Common myeloid progenitor, CD34-positive (primary cell): ENCODE measurements at regions not wholly inside any gene's neighbourhood (a gene's known extent, or its start where the extent isn't known, plus 50 kb on each side); places are given as distances from the start of the nearest gene placed in this dataset.

Experiments
- CTCF ChIA-PET: fragments of 350-600 bp; sonication (Branson Sonifier 250); formaldehyde crosslinking; loops from one replicate; lab custom pipeline; 2021; ENCODE audit warnings: antibody characterized with exemption; lab: Charles Lee
- POLR2A ChIA-PET: fragments of 350-600 bp; sonication (Branson Sonifier 250); formaldehyde crosslinking; loops from one replicate; lab custom pipeline; 2021; ENCODE audit warnings: antibody characterized with exemption; lab: Charles Lee
- DNase-seq, 3 donors: peaks; one replicate each; pipeline versions ENCODE4 v3.0.0 to v3.0.0-alpha.2; 2013
- H3K27ac ChIP-seq, 2 experiments: 1 replicate in 1 of 2; 2 replicates in 1 of 2; pipeline ENCODE4 v1.7.0; 2013; ENCODE audit warnings: inconsistent platforms in 2 of 2, low read length in 2 of 2, mild to moderate bottlenecking in 2 of 2, low read depth in 1 of 2, moderate library complexity in 1 of 2; ENCODE audit not compliant: severe bottlenecking in 2 of 2, insufficient read depth in 1 of 2, poor library complexity in 1 of 2
- H3K27me3 ChIP-seq, 5 experiments: replicated peaks in 2 of 5; 1 replicate in 3 of 5; 2 replicates in 2 of 5; pipeline versions ENCODE4 v1.6.1 to v1.7.0; 2013; ENCODE audit warnings: low read length in 4 of 5, mild to moderate bottlenecking in 2 of 5, moderate library complexity in 2 of 5, inconsistent platforms in 1 of 5; ENCODE audit not compliant: insufficient read depth in 5 of 5, control insufficient read depth in 4 of 5
- H3K36me3 ChIP-seq, 4 experiments: 1 replicate in 2 of 4; 2 replicates in 2 of 4; pipeline versions ENCODE4 v1.6.1 to v1.7.0; 2013; ENCODE audit warnings: low read length in 3 of 4, control low read depth in 1 of 4, mild to moderate bottlenecking in 1 of 4; ENCODE audit not compliant: control insufficient read depth in 4 of 4, insufficient read depth in 4 of 4
- H3K4me1 ChIP-seq, 4 experiments: 1 replicate in 3 of 4; 2 replicates in 1 of 4; pipeline versions ENCODE4 v1.6.1 to v1.7.1; 2013; ENCODE audit warnings: low read length in 3 of 4, mild to moderate bottlenecking in 3 of 4, control low read depth in 1 of 4, inconsistent platforms in 1 of 4, moderate library complexity in 1 of 4; ENCODE audit not compliant: control insufficient read depth in 4 of 4, insufficient read depth in 4 of 4; ENCODE audit errors: control extremely low read depth in 1 of 4
- H3K4me3 ChIP-seq, 7 experiments: 1 replicate in 4 of 7; 2 replicates in 3 of 7; pipeline versions ENCODE4 v1.5.1 to v1.7.0; 2013; ENCODE audit warnings: mild to moderate bottlenecking in 7 of 7, low read length in 6 of 7, moderate library complexity in 6 of 7, inconsistent platforms in 2 of 7, low read depth in 2 of 7, control low read depth in 1 of 7; ENCODE audit not compliant: insufficient read depth in 4 of 7, control insufficient read depth in 1 of 7; ENCODE audit errors: extremely low read depth in 1 of 7
- H3K9me3 ChIP-seq, 5 experiments: 1 replicate in 4 of 5; 2 replicates in 1 of 5; pipeline versions ENCODE4 v1.6.1 to v1.7.1; 2013; ENCODE audit warnings: low read length in 4 of 5, mild to moderate bottlenecking in 2 of 5, inconsistent platforms in 1 of 5, low read depth in 1 of 5, moderate library complexity in 1 of 5; ENCODE audit not compliant: control insufficient read depth in 4 of 5, insufficient read depth in 2 of 5; ENCODE audit errors: control extremely low read depth in 1 of 5
- WGBS: methylation state at CpG from one replicate; pipeline ENCODE4 v1.1.5; 2013; ENCODE audit not compliant: insufficient coverage; 5-methylcytosine and 5-hydroxymethylcytosine counted together

GRCh38 chr14:29150659-29151058 lies 384.1 kb downstream of the FOXG1 start:
- 96% methylated on average over 10 of the region's 10 CpGs for WGBS
- CTCF ChIA-PET, result no interaction called here
- DNase-seq, result no peak
- Histone ChIP-seq H3K4me1 (no peaks in the 10 kb centered on the region), H3K4me3 (no peak overlapping the region), H3K36me3 (no peaks in the 10 kb centered on the region), H3K9me3 (no peaks in the 10 kb centered on the region), H3K27me3 (no peaks in the 10 kb centered on the region), H3K27ac (no peak overlapping the region)
- POLR2A ChIA-PET, result no interaction called here

GRCh38 chr14:29156096-29156495 lies 389.5 kb downstream of the FOXG1 start:
- H3K4me1 ChIP-seq, result no peaks in the 10 kb centered on the region
- no peak for DNase-seq
- H3K9me3 ChIP-seq, result no peaks in the 10 kb centered on the region
- ChIA-PET POLR2A (no interaction called here), CTCF (no interaction called here)
- no peaks in the 10 kb centered on the region for H3K27me3 ChIP-seq
- H3K36me3 ChIP-seq, result no peaks in the 10 kb centered on the region
- H3K27ac ChIP-seq, result no peak overlapping the region
- no peak overlapping the region for H3K4me3 ChIP-seq

- ChIA-PET POLR2A (no interaction called here), CTCF (no interaction called here)
- H3K4me3 ChIP-seq, result no peak overlapping the region
- H3K4me1 ChIP-seq, result no peaks in the 10 kb centered on the region
- H3K36me3 ChIP-seq, result no peaks in the 10 kb centered on the region
- no peaks in the 10 kb centered on the region for H3K27me3 ChIP-seq
- no peak for DNase-seq
- H3K9me3 ChIP-seq, result no peaks in the 10 kb centered on the region
- H3K27ac ChIP-seq, result no peak overlapping the region
- WGBS, result 100% methylated on average over 1 of the region's 4 CpGs
Observed at GRCh38 chr14:29161593-29161992, 395.0 kb downstream of the FOXG1 start.

GRCh38 chr14:29163109-29163508 lies 396.5 kb downstream of the FOXG1 start:
- POLR2A ChIA-PET, result no interaction called here
- Histone ChIP-seq H3K9me3 (no peaks in the 10 kb centered on the region), H3K4me3 (no peak overlapping the region), H3K36me3 (no peaks in the 10 kb centered on the region), H3K27me3 (no peaks in the 10 kb centered on the region), H3K27ac (no peak overlapping the region), H3K4me1 (no peaks in the 10 kb centered on the region)
- DNase-seq, result no peak
- CTCF ChIA-PET, result no interaction called here
- 86% methylated on average over 1 of the region's 2 CpGs for WGBS

- DNase-seq, result no peak
- H3K9me3 ChIP-seq, result no peaks in the 10 kb centered on the region
- no CpG with 5 or more reads among the region's 1 CpG for WGBS
- no peaks in the 10 kb centered on the region for H3K36me3 ChIP-seq
- no peaks in the 10 kb centered on the region for H3K27me3 ChIP-seq
- no peaks in the 10 kb centered on the region for H3K4me1 ChIP-seq
- no peak overlapping the region for H3K4me3 ChIP-seq
- no peak overlapping the region for H3K27ac ChIP-seq
- POLR2A ChIA-PET, result no interaction called here
- CTCF ChIA-PET, result no interaction called here
Observed at GRCh38 chr14:29165431-29165830, 398.8 kb downstream of the FOXG1 start.

- Histone ChIP-seq H3K4me1 (no peaks in the 10 kb centered on the region), H3K36me3 (no peaks in the 10 kb centered on the region), H3K27me3 (no peaks in the 10 kb centered on the region), H3K27ac (no peak overlapping the region), H3K9me3 (no peaks in the 10 kb centered on the region), H3K4me3 (no peak overlapping the region)
- POLR2A ChIA-PET, result no interaction called here
- no CpG with 5 or more reads among the region's 1 CpG for WGBS
- CTCF ChIA-PET, result no interaction called here
- DNase-seq, result no peak
Observed at GRCh38 chr14:29166507-29166906, 399.9 kb downstream of the FOXG1 start.

GRCh38 chr14:29168149-29168548 lies 401.6 kb downstream of the FOXG1 start:
- no peak for DNase-seq
- Histone ChIP-seq H3K9me3 (no peaks in the 10 kb centered on the region), H3K4me1 (no peaks in the 10 kb centered on the region), H3K36me3 (no peaks in the 10 kb centered on the region), H3K27me3 (no peaks in the 10 kb centered on the region), H3K4me3 (no peak overlapping the region), H3K27ac (no peak overlapping the region)
- WGBS, result 100% methylated on average over 4 of the region's 7 CpGs
- ChIA-PET CTCF (no interaction called here), POLR2A (no interaction called here)
